ENCODE measurements at regions not wholly inside any gene's neighbourhood (a gene's known extent, or its start where the extent isn't known, plus 50 kb on each side); places are given as distances from the start of the nearest gene placed in this dataset.

DNA sequence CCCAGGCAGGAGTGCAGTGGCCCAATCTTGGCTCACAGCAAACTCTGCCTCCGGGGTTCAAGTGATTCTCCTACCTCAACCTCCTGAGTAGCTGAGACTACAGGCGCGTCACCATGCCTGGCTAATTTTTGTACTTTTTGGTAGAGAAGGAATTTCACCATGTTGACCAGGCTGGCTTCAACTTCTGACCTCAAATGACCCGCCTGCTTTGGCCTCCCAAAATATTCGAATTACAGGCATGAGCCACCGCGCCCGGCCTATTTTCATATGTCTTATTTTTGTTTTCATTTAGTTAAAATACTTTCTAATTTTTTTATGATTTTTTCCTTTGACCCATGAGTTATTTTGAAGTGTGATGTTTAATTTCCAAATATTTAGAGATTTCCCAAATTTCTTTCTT, 143.6 kb upstream of the VRK1 start:
- Histone ChIP-seq H3K27me3 (ENCODE audit: control insufficient read depth, insufficient read depth, low read length, poor library complexity, severe bottlenecking) (no peaks in the 10 kb centered on the region), H3K27ac (ENCODE audit: low read depth, low read length) (no peak overlapping the region), H3K36me3 (ENCODE audit: control insufficient read depth, insufficient read depth, low read length) (no peaks in the 10 kb centered on the region), H3K4me3 (ENCODE audit: low read length) (no peak overlapping the region), H3K4me1 (ENCODE audit: control insufficient read depth, insufficient read depth, low read length) (no peaks in the 10 kb centered on the region), H3K9me3 (ENCODE audit: control insufficient read depth, low read length) (peaks cover 12% of the 10 kb centered on the region), H3K9ac (ENCODE audit: extremely low read depth, low read length, poor library complexity, severe bottlenecking) (no peak overlapping the region)
- no peak for DNase-seq
- no peak overlapping the region for H3K4me3 Mint-ChIP-seq
- peaks cover 10% of the 10 kb centered on the region for H3K27me3 Mint-ChIP-seq (ENCODE audit: insufficient read depth)
- no peaks in the 10 kb centered on the region for H3K36me3 Mint-ChIP-seq (ENCODE audit: low read depth)
- no peak overlapping the region for H3K27ac Mint-ChIP-seq
- WGBS, 2 experiments (ENCODE audit: insufficient coverage in 1 of 2, insufficient read length in 1 of 2) = 89 to 95% methylated on average over 3 to 8 of the region's 8 CpGs
- H3K9me3 Mint-ChIP-seq = no peaks in the 10 kb centered on the region
- H3K4me1 Mint-ChIP-seq = no peaks in the 10 kb centered on the region
- TF ChIP-seq, protein P1, sequence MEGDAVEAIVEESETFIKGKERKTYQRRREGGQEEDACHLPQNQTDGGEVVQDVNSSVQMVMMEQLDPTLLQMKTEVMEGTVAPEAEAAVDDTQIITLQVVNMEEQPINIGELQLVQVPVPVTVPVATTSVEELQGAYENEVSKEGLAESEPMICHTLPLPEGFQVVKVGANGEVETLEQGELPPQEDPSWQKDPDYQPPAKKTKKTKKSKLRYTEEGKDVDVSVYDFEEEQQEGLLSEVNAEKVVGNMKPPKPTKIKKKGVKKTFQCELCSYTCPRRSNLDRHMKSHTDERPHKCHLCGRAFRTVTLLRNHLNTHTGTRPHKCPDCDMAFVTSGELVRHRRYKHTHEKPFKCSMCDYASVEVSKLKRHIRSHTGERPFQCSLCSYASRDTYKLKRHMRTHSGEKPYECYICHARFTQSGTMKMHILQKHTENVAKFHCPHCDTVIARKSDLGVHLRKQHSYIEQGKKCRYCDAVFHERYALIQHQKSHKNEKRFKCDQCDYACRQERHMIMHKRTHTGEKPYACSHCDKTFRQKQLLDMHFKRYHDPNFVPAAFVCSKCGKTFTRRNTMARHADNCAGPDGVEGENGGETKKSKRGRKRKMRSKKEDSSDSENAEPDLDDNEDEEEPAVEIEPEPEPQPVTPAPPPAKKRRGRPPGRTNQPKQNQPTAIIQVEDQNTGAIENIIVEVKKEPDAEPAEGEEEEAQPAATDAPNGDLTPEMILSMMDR (conservative IDR thresholded peaks at IDR 0.05) = no peak

DNA sequence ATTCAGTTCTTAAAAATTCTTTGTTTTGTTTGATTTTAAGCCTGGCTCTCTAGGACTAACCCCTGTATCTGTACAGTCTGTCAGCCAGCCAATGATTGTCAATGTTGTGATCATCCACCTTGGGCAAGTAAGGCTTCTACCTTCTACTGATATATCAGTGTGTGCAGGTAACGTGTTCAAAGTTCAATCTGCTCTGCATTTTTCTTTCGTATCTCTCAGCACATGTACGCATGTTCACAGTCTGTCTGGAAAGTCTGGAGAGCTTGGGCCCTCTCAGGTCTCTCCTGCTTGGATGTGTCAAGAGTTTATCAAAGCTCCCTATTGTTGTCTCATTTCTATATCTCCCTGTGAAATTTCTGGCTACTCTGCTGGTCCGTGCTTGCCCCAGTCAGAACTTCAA, 138.6 kb upstream of the VRK1 start:
- TF ChIP-seq, protein P1 (conservative IDR thresholded peaks at IDR 0.05) = no peak
- H3K4me3 Mint-ChIP-seq = no peak overlapping the region
- Histone ChIP-seq H3K4me3 (ENCODE audit: low read length) (no peak overlapping the region), H3K9ac (ENCODE audit: extremely low read depth, low read length, poor library complexity, severe bottlenecking) (no peak overlapping the region), H3K27me3 (ENCODE audit: control insufficient read depth, insufficient read depth, low read length, poor library complexity, severe bottlenecking) (no peaks in the 10 kb centered on the region), H3K27ac (ENCODE audit: low read depth, low read length) (no peak overlapping the region), H3K9me3 (ENCODE audit: control insufficient read depth, low read length) (peaks cover 12% of the 10 kb centered on the region), H3K36me3 (ENCODE audit: control insufficient read depth, insufficient read depth, low read length) (no peaks in the 10 kb centered on the region), H3K4me1 (ENCODE audit: control insufficient read depth, insufficient read depth, low read length) (peaks cover 5% of the 10 kb centered on the region)
- no peak for DNase-seq
- H3K27me3 Mint-ChIP-seq (ENCODE audit: insufficient read depth) = peaks cover 9% of the 10 kb centered on the region
- no peaks in the 10 kb centered on the region for H3K36me3 Mint-ChIP-seq (ENCODE audit: low read depth)
- H3K27ac Mint-ChIP-seq = no peak overlapping the region
- H3K9me3 Mint-ChIP-seq = no peaks in the 10 kb centered on the region
- peaks cover 12% of the 10 kb centered on the region for H3K4me1 Mint-ChIP-seq
- 90 to 91% methylated on average over 3 to 4 of the region's 4 CpGs for WGBS, 2 experiments (ENCODE audit: insufficient coverage in 1 of 2, insufficient read length in 1 of 2)

DNA sequence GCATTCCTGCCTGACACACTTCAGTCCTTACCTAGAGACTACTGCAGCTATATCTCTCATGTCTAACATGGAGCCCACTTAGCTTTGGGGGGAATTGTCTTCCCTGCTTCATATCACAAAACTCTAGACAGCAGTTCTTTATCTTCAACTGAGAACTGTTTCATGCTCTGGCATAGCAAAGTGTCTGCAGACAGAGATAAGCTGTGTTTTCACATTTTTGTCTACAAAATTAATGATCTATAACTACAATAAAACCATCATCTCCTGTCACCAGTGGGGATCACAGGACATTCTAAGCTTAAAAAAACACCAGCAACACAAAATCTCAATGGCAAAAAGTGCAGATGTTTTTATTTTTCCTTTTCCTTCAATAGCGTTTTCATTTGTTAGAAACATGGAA, 137.1 kb upstream of the VRK1 start:
- DNase-seq = no peak
- Histone ChIP-seq H3K9me3 (ENCODE audit: control insufficient read depth, low read length) (peaks cover 12% of the 10 kb centered on the region), H3K4me1 (ENCODE audit: control insufficient read depth, insufficient read depth, low read length) (peaks cover 5% of the 10 kb centered on the region), H3K36me3 (ENCODE audit: control insufficient read depth, insufficient read depth, low read length) (no peaks in the 10 kb centered on the region), H3K4me3 (ENCODE audit: low read length) (no peak overlapping the region), H3K27me3 (ENCODE audit: control insufficient read depth, insufficient read depth, low read length, poor library complexity, severe bottlenecking) (no peaks in the 10 kb centered on the region), H3K27ac (ENCODE audit: low read depth, low read length) (no peak overlapping the region), H3K9ac (ENCODE audit: extremely low read depth, low read length, poor library complexity, severe bottlenecking) (no peak overlapping the region)
- Mint-ChIP-seq H3K4me3 (no peak overlapping the region), H3K36me3 (ENCODE audit: low read depth) (no peaks in the 10 kb centered on the region), H3K27me3 (ENCODE audit: insufficient read depth) (peaks cover 20% of the 10 kb centered on the region), H3K9me3 (no peaks in the 10 kb centered on the region), H3K4me1 (peaks cover 12% of the 10 kb centered on the region), H3K27ac (no peak overlapping the region)
- TF ChIP-seq, protein P1 (conservative IDR thresholded peaks at IDR 0.05) = no peak
- 100% methylated on average over 1 of the region's 1 CpG; no CpG with 5 or more reads in 1 of the 2 experiments for WGBS, 2 experiments (ENCODE audit: insufficient coverage in 1 of 2, insufficient read length in 1 of 2)
